ENCODE measurements at regions not wholly inside any gene's neighbourhood (a gene's known extent, or its start where the extent isn't known, plus 50 kb on each side); places are given as distances from the start of the nearest gene placed in this dataset.

DNA sequence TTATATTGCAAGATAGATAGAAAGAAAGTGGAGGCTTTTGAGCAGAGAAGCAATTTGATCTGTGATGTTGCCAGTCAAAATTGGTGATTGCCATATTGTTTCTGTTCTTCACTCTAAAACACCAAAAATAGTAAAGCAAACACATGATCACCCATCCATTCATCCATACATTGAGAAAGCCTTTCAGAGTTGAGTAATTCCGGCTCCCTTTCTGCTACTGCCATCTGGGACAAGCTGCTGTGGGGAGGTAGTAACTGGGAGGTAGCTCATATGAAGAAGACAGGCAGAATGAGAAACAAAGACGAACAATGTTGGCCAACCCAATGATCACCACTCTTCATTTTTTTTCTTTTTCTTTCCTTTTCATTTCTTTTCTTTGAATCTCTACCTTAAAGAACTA, 51.1 kb upstream of the HBS1L start:
- TF ChIP-seq, protein P1, sequence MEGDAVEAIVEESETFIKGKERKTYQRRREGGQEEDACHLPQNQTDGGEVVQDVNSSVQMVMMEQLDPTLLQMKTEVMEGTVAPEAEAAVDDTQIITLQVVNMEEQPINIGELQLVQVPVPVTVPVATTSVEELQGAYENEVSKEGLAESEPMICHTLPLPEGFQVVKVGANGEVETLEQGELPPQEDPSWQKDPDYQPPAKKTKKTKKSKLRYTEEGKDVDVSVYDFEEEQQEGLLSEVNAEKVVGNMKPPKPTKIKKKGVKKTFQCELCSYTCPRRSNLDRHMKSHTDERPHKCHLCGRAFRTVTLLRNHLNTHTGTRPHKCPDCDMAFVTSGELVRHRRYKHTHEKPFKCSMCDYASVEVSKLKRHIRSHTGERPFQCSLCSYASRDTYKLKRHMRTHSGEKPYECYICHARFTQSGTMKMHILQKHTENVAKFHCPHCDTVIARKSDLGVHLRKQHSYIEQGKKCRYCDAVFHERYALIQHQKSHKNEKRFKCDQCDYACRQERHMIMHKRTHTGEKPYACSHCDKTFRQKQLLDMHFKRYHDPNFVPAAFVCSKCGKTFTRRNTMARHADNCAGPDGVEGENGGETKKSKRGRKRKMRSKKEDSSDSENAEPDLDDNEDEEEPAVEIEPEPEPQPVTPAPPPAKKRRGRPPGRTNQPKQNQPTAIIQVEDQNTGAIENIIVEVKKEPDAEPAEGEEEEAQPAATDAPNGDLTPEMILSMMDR (IDR thresholded peaks at IDR 0.05; ENCODE audit: borderline replicate concordance, extremely low read depth, low read length, poor library complexity, severe bottlenecking): no peak
- TF ChIP-seq EZH2 (IDR thresholded peaks at IDR 0.05; ENCODE audit: borderline replicate concordance, low read depth, low read length, severe bottlenecking): no peak
